Suprapubic skin (tissue), 4 donors: ENCODE measurements at regions not wholly inside any gene's neighbourhood (a gene's known extent, or its start where the extent isn't known, plus 50 kb on each side); places are given as distances from the start of the nearest gene placed in this dataset.

Experiments used
- DNase-seq, 2 donors: peaks; one replicate each; pipeline ENCODE4 v3.0.0-alpha.2; 2019; ENCODE audit warnings: low spot score in 2 of 2
- H3K27ac ChIP-seq: fragments of 200-600 bp; sonication (generic); one replicate; pipeline ENCODE4 v1.5.1; 2019
- H3K27me3 ChIP-seq: fragments of 200-600 bp; sonication (generic); one replicate; pipeline ENCODE4 v1.5.1; 2019
- H3K36me3 ChIP-seq: fragments of 200-600 bp; sonication (generic); one replicate; pipeline ENCODE4 v1.5.1; 2019
- H3K4me1 ChIP-seq: fragments of 200-600 bp; sonication (generic); one replicate; pipeline ENCODE4 v1.5.1; 2019
- H3K4me3 ChIP-seq: fragments of 200-600 bp; sonication (generic); one replicate; pipeline ENCODE4 v1.5.1; 2019; ENCODE audit warnings: mild to moderate bottlenecking
- H3K9me3 ChIP-seq: fragments of 200-600 bp; sonication (generic); one replicate; pipeline ENCODE4 v1.5.1; 2019
- EP300 ChIP-seq: sonication (generic); formaldehyde crosslinking; IDR thresholded peaks from one replicate; pipeline ENCODE4 v1.6.1; 2017; ENCODE audit warnings: antibody characterized with exemption
- POLR2A ChIP-seq, 2 donors: fragments of 450-650 bp; IDR thresholded peaks; one replicate each; pipeline ENCODE4 v1.6.1; 2017; ENCODE audit warnings: antibody characterized with exemption in 2 of 2, mild to moderate bottlenecking in 2 of 2, moderate library complexity in 2 of 2
- POLR2AphosphoS5 ChIP-seq, 3 donors: sonication (generic); formaldehyde crosslinking; IDR thresholded peaks; one replicate each; pipeline ENCODE4 v1.6.1; 2017; ENCODE audit warnings: antibody characterized with exemption in 3 of 3
- WGBS: methylation state at CpG from one replicate; pipeline ENCODE4 v1.1.5; 2018; 5-methylcytosine and 5-hydroxymethylcytosine counted together
- TF ChIP-seq, protein P1 (sequence below), 2 donors: fragments of 200-600 bp in 1 of 2; fragments of 450-650 bp in 1 of 2; sonication (generic) in 1 of 2; IDR thresholded peaks; one replicate each; pipeline ENCODE4 v1.5.1; 2016 to 2019; ENCODE audit warnings: antibody characterized with exemption in 2 of 2, mild to moderate bottlenecking in 1 of 2, moderate library complexity in 1 of 2

DNA sequence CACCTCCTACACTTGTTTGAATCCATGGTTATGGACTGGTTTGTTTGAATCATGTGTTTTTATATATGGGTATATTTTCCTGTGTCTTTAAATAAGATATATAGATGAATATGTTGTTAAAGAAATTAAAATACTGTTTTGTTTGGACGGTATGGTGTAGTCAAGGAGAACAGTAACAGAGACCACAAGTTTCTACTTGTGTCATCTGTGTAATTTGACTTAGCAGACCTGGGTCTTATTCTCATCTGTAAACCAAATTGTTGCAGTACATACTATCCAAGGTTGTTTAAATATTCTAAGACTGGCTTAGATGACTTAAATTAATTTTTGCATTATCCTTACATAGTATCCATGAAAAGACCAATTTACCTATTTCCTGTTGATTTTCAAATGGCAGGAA, 361.1 kb upstream of the SLITRK1 start:
- H3K4me3 ChIP-seq: no peak overlapping the region
- no peaks in the 10 kb centered on the region for H3K27me3 ChIP-seq
- no peaks in the 10 kb centered on the region for H3K9me3 ChIP-seq
- H3K36me3 ChIP-seq: no peaks in the 10 kb centered on the region
- no peak overlapping the region for H3K27ac ChIP-seq
- TF ChIP-seq POLR2A (IDR thresholded peaks at IDR 0.05) (no peak), POLR2AphosphoS5 (IDR thresholded peaks at IDR 0.05) (no peak)
- TF ChIP-seq, protein P1, sequence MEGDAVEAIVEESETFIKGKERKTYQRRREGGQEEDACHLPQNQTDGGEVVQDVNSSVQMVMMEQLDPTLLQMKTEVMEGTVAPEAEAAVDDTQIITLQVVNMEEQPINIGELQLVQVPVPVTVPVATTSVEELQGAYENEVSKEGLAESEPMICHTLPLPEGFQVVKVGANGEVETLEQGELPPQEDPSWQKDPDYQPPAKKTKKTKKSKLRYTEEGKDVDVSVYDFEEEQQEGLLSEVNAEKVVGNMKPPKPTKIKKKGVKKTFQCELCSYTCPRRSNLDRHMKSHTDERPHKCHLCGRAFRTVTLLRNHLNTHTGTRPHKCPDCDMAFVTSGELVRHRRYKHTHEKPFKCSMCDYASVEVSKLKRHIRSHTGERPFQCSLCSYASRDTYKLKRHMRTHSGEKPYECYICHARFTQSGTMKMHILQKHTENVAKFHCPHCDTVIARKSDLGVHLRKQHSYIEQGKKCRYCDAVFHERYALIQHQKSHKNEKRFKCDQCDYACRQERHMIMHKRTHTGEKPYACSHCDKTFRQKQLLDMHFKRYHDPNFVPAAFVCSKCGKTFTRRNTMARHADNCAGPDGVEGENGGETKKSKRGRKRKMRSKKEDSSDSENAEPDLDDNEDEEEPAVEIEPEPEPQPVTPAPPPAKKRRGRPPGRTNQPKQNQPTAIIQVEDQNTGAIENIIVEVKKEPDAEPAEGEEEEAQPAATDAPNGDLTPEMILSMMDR (IDR thresholded peaks at IDR 0.05): no peak
- no peak for DNase-seq
- no peaks in the 10 kb centered on the region for H3K4me1 ChIP-seq
- WGBS: 40% methylated on average over 1 of the region's 1 CpG

GRCh38 chr13:84239032-84239431, 356.8 kb upstream of the SLITRK1 start:
- Histone ChIP-seq H3K27me3 (no peaks in the 10 kb centered on the region), H3K27ac (no peak overlapping the region), H3K4me1 (no peaks in the 10 kb centered on the region), H3K36me3 (no peaks in the 10 kb centered on the region), H3K4me3 (no peak overlapping the region), H3K9me3 (no peaks in the 10 kb centered on the region)
- DNase-seq: no peak
- WGBS: 96% methylated on average over 1 of the region's 1 CpG
- TF ChIP-seq POLR2AphosphoS5 (IDR thresholded peaks at IDR 0.05) (no peak), POLR2A (IDR thresholded peaks at IDR 0.05) (no peak), EP300 (no peak)
- TF ChIP-seq, protein P1 (IDR thresholded peaks at IDR 0.05): no peak

GRCh38 chr13:84238381-84238780, 356.1 kb upstream of the SLITRK1 start:
- WGBS: 98% methylated on average over 1 of the region's 1 CpG
- no peak overlapping the region for H3K27ac ChIP-seq
- H3K4me3 ChIP-seq: no peak overlapping the region
- H3K4me1 ChIP-seq: no peaks in the 10 kb centered on the region
- H3K9me3 ChIP-seq: no peaks in the 10 kb centered on the region
- no peak for DNase-seq
- no peaks in the 10 kb centered on the region for H3K27me3 ChIP-seq
- no peaks in the 10 kb centered on the region for H3K36me3 ChIP-seq
- TF ChIP-seq POLR2A (IDR thresholded peaks at IDR 0.05) (no peak), POLR2AphosphoS5 (IDR thresholded peaks at IDR 0.05) (no peak), EP300 (no peak)
- TF ChIP-seq, protein P1 (IDR thresholded peaks at IDR 0.05): no peak

DNA sequence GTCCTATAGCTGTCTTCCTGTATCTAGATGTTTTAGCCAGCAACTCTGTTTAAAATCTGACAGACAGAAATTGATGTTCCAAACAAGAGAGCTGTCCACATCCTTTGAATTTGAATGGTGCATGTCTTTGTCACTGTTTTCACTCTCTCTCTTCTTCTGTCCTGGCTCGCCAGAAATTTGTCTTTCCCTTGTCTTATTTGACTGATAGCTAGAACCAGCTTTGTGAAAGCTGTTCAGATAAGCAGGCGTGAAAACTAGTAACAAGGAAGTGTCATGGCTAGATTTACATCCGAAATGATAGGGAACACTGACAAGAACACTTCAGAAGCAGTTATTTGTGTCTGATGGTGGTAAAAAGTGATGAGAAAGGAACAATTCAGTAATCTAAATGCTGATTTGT, 354.9 kb upstream of the SLITRK1 start:
- H3K36me3 ChIP-seq: no peaks in the 10 kb centered on the region
- H3K4me3 ChIP-seq: no peak overlapping the region
- TF ChIP-seq EP300 (no peak), POLR2AphosphoS5 (IDR thresholded peaks at IDR 0.05) (no peak), POLR2A (IDR thresholded peaks at IDR 0.05) (no peak)
- TF ChIP-seq, protein P1 (IDR thresholded peaks at IDR 0.05): no peak
- H3K27ac ChIP-seq: no peak overlapping the region
- WGBS: 52% methylated on average over 3 of the region's 3 CpGs
- DNase-seq: no peak
- H3K4me1 ChIP-seq: no peaks in the 10 kb centered on the region
- H3K9me3 ChIP-seq: no peaks in the 10 kb centered on the region
- no peaks in the 10 kb centered on the region for H3K27me3 ChIP-seq

DNA sequence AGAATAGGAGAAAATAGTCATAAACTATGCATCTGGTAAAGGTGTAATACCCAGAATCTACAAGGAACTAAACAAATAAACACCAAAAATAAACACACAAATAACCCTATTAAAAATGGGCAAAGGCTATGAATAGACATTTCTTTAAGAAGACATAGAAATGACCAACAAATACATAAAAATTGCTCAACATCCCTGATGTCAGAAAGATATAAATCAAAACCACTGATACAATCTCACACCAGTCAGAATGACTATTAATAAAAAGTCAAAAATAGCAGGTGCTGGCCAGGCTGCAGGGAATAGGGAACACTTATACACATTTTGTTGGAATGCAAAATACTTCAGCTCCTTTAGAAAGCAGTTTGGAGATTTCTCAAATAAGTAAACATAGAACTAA, 352.1 kb upstream of the SLITRK1 start:
- Histone ChIP-seq H3K27ac (no peak overlapping the region), H3K4me1 (no peaks in the 10 kb centered on the region), H3K9me3 (no peaks in the 10 kb centered on the region), H3K27me3 (no peaks in the 10 kb centered on the region), H3K36me3 (no peaks in the 10 kb centered on the region), H3K4me3 (no peak overlapping the region)
- no peak for DNase-seq
- TF ChIP-seq POLR2AphosphoS5 (IDR thresholded peaks at IDR 0.05): no peak
- TF ChIP-seq, protein P1 (IDR thresholded peaks at IDR 0.05): no peak
- no peak for TF ChIP-seq POLR2A (IDR thresholded peaks at IDR 0.05)
- TF ChIP-seq EP300: no peak
